Mesenchymal stem cell (in vitro differentiated cells and primary cell): ENCODE measurements at regions not wholly inside any gene's neighbourhood (a gene's known extent, or its start where the extent isn't known, plus 50 kb on each side); places are given as distances from the start of the nearest gene placed in this dataset.

Experiments
- DNase-seq: peaks from one replicate; pipeline ENCODE4 v3.0.0-alpha.2; 2013
- H2AFZ ChIP-seq: one replicate; pipeline ENCODE4 v1.6.1; 2013; ENCODE audit warnings: low read depth, mild to moderate bottlenecking, control low read depth, inconsistent platforms, low read length, moderate library complexity
- H2AK5ac ChIP-seq: 2 replicates; pipeline ENCODE4 v1.6.1; 2013; ENCODE audit warnings: low read length, moderate library complexity, mild to moderate bottlenecking, inconsistent platforms; ENCODE audit not compliant: severe bottlenecking
- H2BK120ac ChIP-seq: one replicate; pipeline ENCODE4 v1.6.1; 2013; ENCODE audit warnings: low read depth, mild to moderate bottlenecking, inconsistent platforms, low read length, moderate library complexity
- H2BK12ac ChIP-seq, 2 experiments: one replicate each; pipeline ENCODE4 v1.6.1; 2013; ENCODE audit warnings: inconsistent platforms in 2 of 2, low read length in 2 of 2, mild to moderate bottlenecking in 2 of 2, moderate library complexity in 2 of 2, control low read depth in 1 of 2
- H2BK15ac ChIP-seq: one replicate; pipeline ENCODE4 v1.6.1; 2013; ENCODE audit warnings: mild to moderate bottlenecking, low read depth, inconsistent platforms; ENCODE audit not compliant: poor library complexity, severe bottlenecking
- H2BK5ac ChIP-seq: 2 replicates; pipeline ENCODE4 v1.6.1; 2013; ENCODE audit warnings: low read depth, mild to moderate bottlenecking, low read length, control low read depth, inconsistent platforms; ENCODE audit not compliant: poor library complexity, severe bottlenecking
- H3K14ac ChIP-seq, 2 experiments: one replicate each; pipeline ENCODE4 v1.6.1; 2013; ENCODE audit warnings: inconsistent platforms in 2 of 2, low read length in 2 of 2, control low read depth in 1 of 2, mild to moderate bottlenecking in 1 of 2, moderate library complexity in 1 of 2
- H3K18ac ChIP-seq, 2 experiments: one replicate each; pipeline ENCODE4 v1.6.1; 2013; ENCODE audit warnings: inconsistent platforms in 2 of 2, low read length in 2 of 2, control low read depth in 1 of 2, low read depth in 1 of 2, mild to moderate bottlenecking in 1 of 2
- H3K23ac ChIP-seq, 2 experiments: one replicate each; pipeline ENCODE4 v1.6.1; 2013; ENCODE audit warnings: inconsistent platforms in 2 of 2, low read length in 2 of 2, mild to moderate bottlenecking in 2 of 2, moderate library complexity in 2 of 2, control low read depth in 1 of 2
- H3K27ac ChIP-seq: 2 replicates; pipeline ENCODE4 v1.5.1; 2013; ENCODE audit warnings: mild to moderate bottlenecking, moderate library complexity, low read length, control low read depth, inconsistent platforms; ENCODE audit not compliant: poor library complexity, severe bottlenecking
- H3K27me3 ChIP-seq, 2 experiments: 2 replicates each; pipeline versions ENCODE4 v1.6.1 to v1.7.0; 2013; ENCODE audit warnings: low read length in 2 of 2, mild to moderate bottlenecking in 2 of 2, moderate library complexity in 2 of 2, control low read depth in 1 of 2, inconsistent platforms in 1 of 2; ENCODE audit not compliant: control insufficient read depth in 1 of 2, insufficient read depth in 1 of 2
- H3K36me3 ChIP-seq, 2 experiments: 2 replicates each; pipeline versions ENCODE4 v1.6.1 to v1.7.0; 2013; ENCODE audit warnings: low read length in 2 of 2, control low read depth in 1 of 2, inconsistent platforms in 1 of 2, low read depth in 1 of 2, mild to moderate bottlenecking in 1 of 2; ENCODE audit not compliant: insufficient read depth in 2 of 2, control insufficient read depth in 1 of 2
- H3K4ac ChIP-seq, 2 experiments: one replicate each; pipeline ENCODE4 v1.6.1; 2013; ENCODE audit warnings: inconsistent platforms in 2 of 2, low read length in 2 of 2, mild to moderate bottlenecking in 2 of 2, moderate library complexity in 2 of 2, control low read depth in 1 of 2, low read depth in 1 of 2
- H3K4me1 ChIP-seq: 2 replicates; pipeline ENCODE4 v1.6.1; 2013; ENCODE audit warnings: low read depth, low read length, control low read depth; ENCODE audit not compliant: control insufficient read depth, insufficient read depth
- H3K4me2 ChIP-seq: 2 replicates; pipeline ENCODE4 v1.6.1; 2013; ENCODE audit warnings: low read length, mild to moderate bottlenecking, inconsistent platforms; ENCODE audit not compliant: poor library complexity, severe bottlenecking
- H3K4me3 ChIP-seq, 2 experiments: 2 replicates each; pipeline versions ENCODE4 v1.5.1 to v1.7.0; 2013; ENCODE audit warnings: low read length in 2 of 2, mild to moderate bottlenecking in 2 of 2, control low read depth in 1 of 2, low read depth in 1 of 2; ENCODE audit not compliant: insufficient read depth in 1 of 2
- H3K79me1 ChIP-seq: replicated peaks from 2 replicates; pipeline ENCODE4 v1.6.1; 2013; ENCODE audit warnings: mild to moderate bottlenecking, control low read depth, low read length, inconsistent platforms; ENCODE audit not compliant: poor library complexity, severe bottlenecking
- H3K9ac ChIP-seq: 2 replicates; pipeline ENCODE4 v1.7.0; 2013; ENCODE audit warnings: mild to moderate bottlenecking, low read length, moderate library complexity
- H3K9me3 ChIP-seq: 2 replicates; pipeline ENCODE4 v1.7.0; 2013; ENCODE audit warnings: mild to moderate bottlenecking, low read length; ENCODE audit not compliant: control insufficient read depth
- H4K8ac ChIP-seq: one replicate; pipeline ENCODE4 v1.6.1; 2013; ENCODE audit warnings: inconsistent platforms, mild to moderate bottlenecking, low read length, moderate library complexity
- H4K91ac ChIP-seq: one replicate; pipeline ENCODE4 v1.6.1; 2013; ENCODE audit warnings: mild to moderate bottlenecking, low read length, inconsistent platforms
- WGBS: methylation state at CpG from one replicate; pipeline ENCODE4 v1.1.7; 2013; ENCODE audit warnings: mixed read lengths; 5-methylcytosine and 5-hydroxymethylcytosine counted together

GRCh38 chr2:52518678-52519077, 1248.9 kb upstream of the CHAC2 start:
- no peak overlapping the region for H4K8ac ChIP-seq
- no peak overlapping the region for H2AFZ ChIP-seq
- peaks cover 4% of the 10 kb centered on the region for H3K9me3 ChIP-seq
- no peak overlapping the region for H3K14ac ChIP-seq
- H3K27ac ChIP-seq, result no peak overlapping the region
- H3K9ac ChIP-seq, result no peak overlapping the region
- H2BK5ac ChIP-seq, result no peak overlapping the region
- no peak overlapping the region for H3K4me2 ChIP-seq
- H2BK15ac ChIP-seq, result no peak overlapping the region
- no peak overlapping the region for H3K4ac ChIP-seq
- DNase-seq, result peak; percentile 1
- H3K4me3 ChIP-seq, result no peak overlapping the region
- H2BK12ac ChIP-seq, result no peak overlapping the region
- H2AK5ac ChIP-seq, result no peak overlapping the region
- no peaks in the 10 kb centered on the region for H3K36me3 ChIP-seq
- H3K79me1 ChIP-seq, result no peaks in the 10 kb centered on the region
- no peaks in the 10 kb centered on the region for H3K4me1 ChIP-seq
- no peak overlapping the region for H3K23ac ChIP-seq
- no peak overlapping the region for H4K91ac ChIP-seq
- H3K27me3 ChIP-seq, result no peaks in the 10 kb centered on the region
- no peak overlapping the region for H2BK120ac ChIP-seq
- H3K18ac ChIP-seq, result no peak overlapping the region

- H3K4me3 ChIP-seq, result no peak overlapping the region
- H3K9me3 ChIP-seq, result peaks cover 7% of the 10 kb centered on the region
- no peak overlapping the region for H2AFZ ChIP-seq
- H4K8ac ChIP-seq, result no peak overlapping the region
- no peak overlapping the region for H4K91ac ChIP-seq
- no peaks in the 10 kb centered on the region for H3K79me1 ChIP-seq
- H3K36me3 ChIP-seq, result no peaks in the 10 kb centered on the region
- H3K4me2 ChIP-seq, result no peak overlapping the region
- H3K14ac ChIP-seq, result no peak overlapping the region
- H2BK12ac ChIP-seq, result no peak overlapping the region
- H2AK5ac ChIP-seq, result no peak overlapping the region
- H2BK120ac ChIP-seq, result no peak overlapping the region
- H3K4ac ChIP-seq, result no peak overlapping the region
- no peak overlapping the region for H3K9ac ChIP-seq
- H2BK5ac ChIP-seq, result no peak overlapping the region
- no peaks in the 10 kb centered on the region for H3K27me3 ChIP-seq
- H3K18ac ChIP-seq, result no peak overlapping the region
- H3K23ac ChIP-seq, result no peak overlapping the region
- 70% methylated on average over 2 of the region's 5 CpGs for WGBS
- H3K4me1 ChIP-seq, result no peaks in the 10 kb centered on the region
- DNase-seq, result no peak
- no peak overlapping the region for H3K27ac ChIP-seq
- no peak overlapping the region for H2BK15ac ChIP-seq
These were observed 1254.8 kb upstream of the CHAC2 start for GRCh38 chr2:52512760-52513159.

GRCh38 chr2:52510432-52510831, 1257.2 kb upstream of the CHAC2 start:
- no peak for DNase-seq
- Histone ChIP-seq H3K36me3 (no peaks in the 10 kb centered on the region), H4K8ac (no peak overlapping the region), H2BK5ac (no peak overlapping the region), H3K18ac (no peak overlapping the region), H3K23ac (no peak overlapping the region), H3K79me1 (no peaks in the 10 kb centered on the region), H3K27ac (no peak overlapping the region), H2AFZ (no peak overlapping the region), H3K9ac (no peak overlapping the region), H2BK120ac (no peak overlapping the region), H3K14ac (no peak overlapping the region), H3K4me1 (no peaks in the 10 kb centered on the region), H2BK12ac (no peak overlapping the region), H3K9me3 (peaks cover 9% of the 10 kb centered on the region), H2BK15ac (no peak overlapping the region), H3K4me3 (no peak overlapping the region), H3K4ac (no peak overlapping the region), H4K91ac (no peak overlapping the region), H3K27me3 (no peaks in the 10 kb centered on the region), H3K4me2 (no peak overlapping the region), H2AK5ac (no peak overlapping the region)
- no CpG with 5 or more reads among the region's 1 CpG for WGBS

GRCh38 chr2:52502476-52502860, 1265.1 kb upstream of the CHAC2 start:
- Histone ChIP-seq H2BK12ac (no peak overlapping the region), H3K79me1 (no peaks in the 10 kb centered on the region), H2BK15ac (no peak overlapping the region), H3K4me2 (no peak overlapping the region), H3K18ac (no peak overlapping the region), H3K14ac (no peak overlapping the region), H2AK5ac (no peak overlapping the region), H4K91ac (no peak overlapping the region), H3K27me3 (no peaks in the 10 kb centered on the region), H2BK5ac (no peak overlapping the region), H2AFZ (no peak overlapping the region), H4K8ac (no peak overlapping the region), H3K36me3 (no peaks in the 10 kb centered on the region), H3K9ac (no peak overlapping the region), H3K4ac (no peak overlapping the region), H3K4me1 (no peaks in the 10 kb centered on the region), H3K9me3 (peaks cover 7% of the 10 kb centered on the region), H3K23ac (no peak overlapping the region), H3K4me3 (no peak overlapping the region), H2BK120ac (no peak overlapping the region), H3K27ac (no peak overlapping the region)
- WGBS, result no CpG with 5 or more reads among the region's 2 CpGs
- DNase-seq, result no peak
